NCI-H2196 treated with DMSO at 0.1 percent for 48 hours (cell line): ENCODE measurements at regions not wholly inside any gene's neighbourhood (a gene's known extent, or its start where the extent isn't known, plus 50 kb on each side); places are given as distances from the start of the nearest gene placed in this dataset.

Experiments
- DNase-seq: peaks from one replicate; lab custom pipeline; 2025; ENCODE audit not compliant: unreplicated experiment; lab: John Stamatoyannopoulos, UW

DNA sequence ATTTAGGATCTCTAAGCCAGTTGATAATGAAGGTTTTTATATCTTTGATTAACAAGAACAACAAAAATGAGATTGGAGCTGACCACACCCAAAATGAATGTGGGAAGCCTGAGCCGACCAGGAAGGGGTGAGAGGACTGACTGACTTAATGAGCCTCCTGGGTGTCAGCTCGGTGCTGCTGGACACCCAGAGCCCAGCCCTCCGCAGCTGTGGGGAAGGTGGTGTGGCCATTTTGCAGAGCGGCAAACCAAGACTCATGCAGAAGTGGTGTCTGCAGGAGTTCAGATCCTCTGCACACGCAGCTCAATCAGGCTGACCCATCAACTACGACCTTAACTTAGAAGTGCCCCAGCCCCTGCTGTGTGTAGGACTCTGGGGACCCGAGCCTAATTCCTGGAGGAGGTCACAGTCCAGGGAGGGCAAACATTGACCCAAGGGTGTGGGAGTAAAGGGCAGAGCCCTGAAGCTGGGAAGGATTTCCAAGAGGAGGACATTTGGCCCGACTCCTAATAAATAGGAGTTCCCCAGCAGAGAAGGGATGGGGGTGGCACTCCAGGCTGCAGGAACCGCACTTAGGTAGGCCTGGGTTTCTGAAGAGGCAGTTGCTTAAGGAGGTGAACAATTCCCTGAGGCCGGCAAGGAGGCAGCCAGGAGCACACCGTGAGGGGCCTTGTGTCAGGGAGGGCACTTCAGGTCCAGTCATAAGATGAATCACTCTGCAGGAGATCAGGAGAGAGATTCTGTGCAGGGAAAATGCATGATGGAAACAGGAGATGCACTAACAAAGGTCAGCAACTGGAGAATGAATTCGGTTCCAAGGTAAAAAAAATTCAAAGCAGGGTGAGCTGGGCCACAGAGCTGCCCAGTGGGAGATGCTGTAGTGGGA, 197.1 kb upstream of the TPM1 start:
- no peak for DNase-seq

DNA sequence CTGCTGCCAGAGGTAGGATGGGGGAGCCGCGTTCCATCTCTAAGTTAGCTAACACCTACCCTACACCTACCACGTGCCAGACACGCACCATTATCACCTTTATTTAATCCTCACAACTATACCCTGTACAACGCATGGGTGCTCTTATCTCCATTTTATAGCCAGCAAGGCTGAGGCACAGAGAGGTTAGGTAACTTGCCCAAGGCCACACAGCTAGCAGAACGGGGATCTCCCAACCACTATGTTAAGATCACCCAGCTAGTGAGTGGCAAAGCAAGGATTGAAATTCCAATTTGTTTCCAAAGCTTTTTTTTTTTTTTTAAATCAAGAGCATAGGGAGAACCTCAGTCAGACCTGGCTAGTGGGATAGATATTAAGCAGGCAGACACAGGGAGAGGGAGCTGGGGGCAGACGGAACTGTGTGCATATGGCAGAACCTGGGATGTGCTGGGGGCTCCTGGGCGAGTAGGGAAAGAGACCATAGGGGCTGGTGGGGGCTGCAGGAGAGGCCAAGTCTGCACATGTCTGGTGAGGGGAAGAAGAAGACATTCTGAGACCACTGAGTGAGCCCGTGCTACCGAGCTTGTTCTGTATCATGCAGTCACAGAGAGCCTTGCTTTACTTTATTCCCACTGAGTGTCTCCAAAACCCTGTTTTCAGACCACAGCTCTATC, 196.3 kb upstream of the TPM1 start:
- DNase-seq = no peak

DNA sequence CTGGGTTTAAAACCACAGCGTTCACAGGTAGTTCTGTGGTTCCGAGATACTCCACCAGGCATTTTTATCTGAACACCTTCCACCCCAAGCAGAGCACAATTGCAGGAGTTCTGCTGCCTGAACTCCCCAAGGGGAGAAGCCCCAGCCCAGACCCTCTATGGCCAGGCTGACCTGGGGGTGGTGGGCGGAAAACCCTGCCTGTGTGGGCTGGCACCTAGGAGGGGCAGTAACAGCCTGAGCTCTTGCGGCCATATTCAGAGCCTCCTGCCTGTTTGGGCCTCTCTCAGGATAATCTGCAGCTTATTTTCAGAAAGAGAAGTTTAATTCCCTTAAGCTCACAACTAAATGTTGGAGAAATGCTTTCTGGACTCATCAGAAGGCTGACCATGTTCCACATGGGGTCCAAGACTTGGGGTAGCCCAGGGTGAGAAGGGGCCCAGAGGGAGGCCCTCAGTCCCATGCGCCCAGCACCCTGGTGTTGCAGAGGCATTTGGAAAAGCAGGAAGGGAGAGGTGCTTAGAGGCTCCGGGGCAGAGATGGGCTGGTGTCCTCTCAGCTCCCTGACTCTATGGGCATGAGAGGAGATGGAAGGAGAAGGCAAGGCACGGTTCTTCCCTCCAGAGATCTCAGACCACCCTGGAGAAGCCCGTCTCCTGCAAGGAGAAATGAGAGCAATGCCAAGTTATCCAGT, 195.6 kb upstream of the TPM1 start:
- DNase-seq = no peak

DNA sequence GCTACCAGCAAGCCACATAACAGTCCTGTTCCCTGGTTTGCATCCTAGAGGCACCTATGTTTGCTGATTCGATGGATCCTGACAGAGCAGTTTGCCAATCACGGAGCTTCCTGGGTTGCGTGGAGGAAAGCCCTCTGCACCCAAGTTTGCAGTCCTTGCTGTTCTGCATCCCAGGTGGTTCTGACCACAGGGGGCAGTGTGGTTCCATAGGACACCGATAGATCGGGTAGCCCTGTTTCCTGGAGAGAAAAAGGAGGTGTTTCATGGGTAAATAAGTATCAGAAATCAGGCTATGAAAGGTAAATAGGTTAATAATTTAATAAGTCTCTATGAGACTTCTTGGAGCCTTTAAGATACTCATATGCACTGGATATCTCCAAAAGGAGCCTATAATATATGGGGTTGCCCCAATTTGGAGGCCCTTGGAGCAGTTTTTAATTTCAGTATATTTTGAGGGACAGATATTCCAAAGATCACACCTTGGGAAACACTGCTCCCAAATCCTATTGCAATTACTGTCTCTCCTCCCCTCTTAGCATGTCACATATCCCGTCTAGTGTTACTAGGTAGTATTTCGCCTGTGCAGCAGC, 194.6 kb upstream of the TPM1 start:
- DNase-seq = no peak

- DNase-seq = no peak
Measured at GRCh38 chr15:62848632-62849050, 193.9 kb upstream of the TPM1 start.

DNA sequence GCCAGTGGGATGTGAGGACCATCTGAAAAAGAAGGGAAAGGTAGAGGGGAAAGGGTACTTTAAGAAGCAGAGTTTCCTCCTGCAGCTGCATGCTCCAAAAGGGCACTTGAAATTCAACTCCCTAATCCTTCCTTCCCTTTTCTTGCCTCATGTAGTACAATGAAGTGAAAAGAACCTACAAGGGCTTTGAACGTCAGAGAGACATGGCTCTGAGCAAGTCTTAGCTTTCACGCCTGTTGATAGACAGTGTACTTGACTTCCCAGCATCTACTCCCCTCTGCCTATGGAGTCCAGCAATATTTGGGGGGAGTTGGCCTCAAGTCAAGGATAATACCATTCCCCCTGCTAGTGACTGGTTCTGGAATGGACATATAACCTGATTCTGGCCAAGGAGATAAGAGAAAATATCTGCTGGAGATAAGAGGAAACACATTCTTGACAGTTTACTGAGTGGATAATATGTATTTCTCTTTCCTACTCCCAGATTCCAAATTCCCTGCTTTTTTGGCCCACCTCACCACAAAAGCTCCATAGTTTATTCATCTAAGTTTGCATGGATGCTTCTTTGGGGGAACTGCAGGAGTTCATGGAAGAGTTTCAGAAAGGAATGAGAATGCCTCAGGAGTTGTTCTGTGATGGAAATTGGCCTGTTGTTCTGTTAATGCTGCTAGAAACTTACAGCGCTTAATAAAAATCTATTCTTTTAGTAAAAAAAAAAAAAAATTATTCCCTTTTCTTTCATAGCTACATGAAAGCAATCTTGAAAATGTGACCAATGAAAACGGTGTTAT, 193.0 kb upstream of the TPM1 start:
- DNase-seq = no peak

DNA sequence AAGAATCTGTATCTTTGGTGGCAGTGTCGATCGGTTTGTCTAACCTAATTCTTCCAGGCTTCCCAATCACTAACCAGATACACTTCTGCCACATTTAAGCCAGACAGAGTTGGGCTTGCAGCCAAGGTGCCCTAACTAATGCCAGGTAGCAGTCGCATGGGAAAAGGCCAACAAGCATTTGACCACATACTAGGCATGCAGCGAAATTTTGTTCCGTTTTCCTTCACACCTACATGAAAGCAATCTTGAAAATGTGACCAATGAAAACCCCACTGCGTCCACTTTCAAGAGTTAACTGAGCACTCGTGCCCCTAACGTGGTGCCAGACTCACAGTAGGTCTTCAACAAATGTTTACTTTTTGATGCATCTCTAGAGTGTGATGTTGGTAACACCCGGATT, 192.2 kb upstream of the TPM1 start:
- DNase-seq = no peak

DNA sequence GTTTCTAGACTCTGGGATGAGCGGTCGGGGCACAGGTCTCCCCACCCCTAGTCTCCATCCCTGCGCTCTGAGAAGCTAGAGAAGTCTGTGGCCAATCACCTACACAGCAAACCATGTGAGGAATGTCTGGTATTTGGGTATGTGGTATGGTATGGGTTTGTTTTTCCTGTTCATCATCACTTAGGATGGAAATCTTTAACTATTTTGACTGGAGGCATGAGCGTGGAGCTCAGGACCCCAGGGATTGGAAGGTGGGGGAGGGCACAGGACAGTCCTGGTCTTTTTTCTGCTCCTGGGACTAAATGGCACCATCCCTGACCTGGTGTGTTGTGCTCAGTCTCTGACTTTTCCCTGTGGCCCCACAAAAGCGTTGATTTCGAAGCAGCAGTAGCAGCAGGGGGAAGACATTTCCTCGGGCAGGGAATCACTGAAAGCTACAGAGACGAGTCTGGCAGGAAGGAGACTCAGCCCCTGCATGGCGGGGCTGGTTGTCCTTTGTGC, 191.7 kb upstream of the TPM1 start:
- DNase-seq = no peak

DNA sequence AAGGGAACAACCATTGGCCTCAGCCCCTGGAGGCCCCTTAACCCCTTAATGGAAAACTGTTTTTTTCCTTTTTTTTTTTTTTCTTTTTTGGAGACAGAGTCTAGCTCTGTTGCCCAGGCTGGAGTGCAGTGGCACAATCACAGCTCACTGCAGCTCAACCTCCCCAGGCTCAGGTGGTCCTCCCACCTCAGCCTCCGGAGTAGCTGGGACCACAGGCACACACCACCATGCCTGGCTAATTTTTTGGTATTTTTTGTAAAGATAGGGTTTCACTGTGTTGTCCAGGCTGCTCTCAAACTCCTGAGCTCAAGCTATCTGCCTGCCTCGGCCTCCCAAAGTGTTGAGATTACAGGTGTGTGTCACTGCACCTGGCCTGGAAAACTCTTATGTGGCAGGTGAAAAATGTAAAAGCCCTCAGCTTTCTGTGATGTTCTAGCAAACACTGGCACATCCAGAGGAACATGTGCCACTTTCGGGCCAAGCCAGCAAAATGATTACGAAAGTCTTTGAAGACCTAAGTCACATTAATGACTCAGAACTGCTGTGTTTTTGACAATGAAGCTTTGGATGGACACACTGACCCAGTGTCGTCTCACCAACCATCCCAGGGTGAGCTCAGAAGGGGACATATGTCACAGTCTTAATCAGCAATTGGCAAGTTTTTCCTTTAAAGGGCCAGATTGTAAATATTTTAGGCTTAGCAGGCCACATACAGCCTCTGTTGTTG, 189.3 kb upstream of the TPM1 start:
- DNase-seq = no peak

DNA sequence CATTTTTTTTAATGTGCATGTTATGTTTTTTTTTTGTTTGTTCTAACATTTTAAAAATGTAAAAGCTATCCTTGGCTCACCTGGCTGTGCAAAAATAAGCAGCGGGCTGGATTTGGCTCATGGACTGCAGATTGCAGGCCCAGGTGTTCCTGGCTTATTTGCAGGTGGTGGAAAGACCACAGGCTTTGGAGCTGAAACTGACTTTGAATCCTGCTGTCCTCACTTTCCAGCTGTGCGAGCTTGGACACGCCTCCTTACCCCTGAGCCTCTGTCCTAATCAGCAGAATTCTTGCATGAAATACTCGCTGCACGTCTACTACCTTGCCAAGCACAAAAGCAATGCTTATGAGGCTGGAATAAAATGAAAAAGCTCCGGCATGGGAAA, 188.7 kb upstream of the TPM1 start:
- DNase-seq = no peak

- no peak for DNase-seq
Measured at GRCh38 chr15:62854420-62855084, 188.0 kb upstream of the TPM1 start.

GRCh38 chr15:62855085-62855476, 187.5 kb upstream of the TPM1 start:
- DNase-seq = no peak

DNA sequence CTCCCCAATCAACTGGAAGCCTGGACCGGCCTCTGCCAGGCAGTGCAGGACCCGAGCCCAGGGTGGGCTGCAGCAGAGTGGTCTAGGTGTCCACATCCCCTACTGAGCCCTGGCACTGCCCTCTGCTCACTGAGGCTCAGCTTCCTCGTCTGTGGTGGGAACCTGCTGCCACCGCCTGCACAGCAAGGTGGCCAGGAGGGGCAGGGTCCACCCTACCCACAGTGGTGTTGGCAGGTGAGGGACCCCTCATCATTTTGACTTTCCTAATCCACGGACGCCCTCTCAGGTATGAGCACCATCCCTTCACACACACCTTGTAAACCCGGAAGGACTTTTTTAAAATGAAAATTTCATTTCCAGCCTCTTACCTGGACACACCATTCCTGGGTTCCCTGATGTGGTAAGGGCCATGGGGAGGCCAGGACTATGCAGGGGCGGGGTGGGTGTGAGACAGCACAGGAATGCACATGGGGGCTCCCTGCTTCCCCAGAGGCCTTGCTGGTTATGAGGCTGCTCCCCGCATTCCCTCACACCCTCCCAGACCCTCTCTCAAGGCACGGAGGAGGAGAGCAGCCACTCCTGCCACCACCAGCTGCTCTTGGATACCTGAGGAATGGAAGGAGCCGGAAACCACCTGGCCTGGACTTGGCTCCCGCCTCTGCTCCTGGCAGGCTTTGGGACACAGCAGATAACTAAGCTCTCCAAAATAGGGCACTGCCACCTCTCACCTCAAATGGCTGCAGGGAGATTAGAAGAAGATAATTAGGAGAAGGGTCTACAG, 185.9 kb upstream of the TPM1 start:
- DNase-seq = no peak

GRCh38 chr15:62857411-62857853, 185.1 kb upstream of the TPM1 start:
- no peak for DNase-seq

- DNase-seq = no peak
Measured at GRCh38 chr15:62858343-62858742, 184.2 kb upstream of the TPM1 start.

GRCh38 chr15:62862717-62863116, 179.8 kb upstream of the TPM1 start:
- DNase-seq = no peak

DNA sequence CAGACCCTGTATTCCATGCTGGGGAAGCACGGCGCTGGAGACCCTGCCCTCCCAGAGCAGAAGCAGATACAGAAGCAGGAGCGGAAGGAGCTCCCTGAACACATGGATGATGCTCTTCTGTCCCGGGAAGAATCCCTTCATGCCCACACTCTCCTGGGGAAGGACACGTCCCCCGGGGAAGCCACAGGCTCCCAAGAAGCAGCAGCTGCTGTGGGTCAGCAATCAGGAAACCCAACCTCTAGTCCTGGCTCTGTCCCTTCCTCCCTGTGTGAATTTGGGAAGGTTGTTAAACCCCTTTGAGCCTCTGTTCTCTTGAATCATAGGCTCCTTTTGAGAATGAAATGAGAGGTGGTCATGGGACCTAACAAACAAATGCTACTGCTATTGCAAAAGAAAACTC, 176.2 kb upstream of the TPM1 start:
- DNase-seq = no peak

DNA sequence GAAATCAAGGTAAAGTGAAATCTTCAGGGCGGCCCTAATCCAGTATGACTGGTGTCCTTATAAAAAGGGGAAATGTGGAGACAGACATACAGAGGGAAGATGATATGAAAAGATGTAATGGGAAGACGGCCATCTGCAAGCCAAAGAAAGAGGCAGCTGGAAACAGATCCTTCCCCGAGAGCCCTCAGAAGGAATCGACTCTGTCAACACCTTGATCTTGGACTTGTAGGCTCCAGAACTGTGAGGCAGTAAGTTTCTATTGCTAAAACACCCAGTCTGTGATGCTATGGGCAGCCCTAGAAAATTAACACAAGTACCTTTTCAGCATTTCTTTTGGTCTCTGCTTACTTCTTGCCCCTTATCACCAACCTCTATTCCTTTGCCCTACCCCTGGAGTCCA, 174.7 kb upstream of the TPM1 start:
- no peak for DNase-seq

- no peak for DNase-seq
Measured at GRCh38 chr15:62868507-62868906, 174.0 kb upstream of the TPM1 start.
